Fibroblast of lung (primary cell): ENCODE measurements at regions not wholly inside any gene's neighbourhood (a gene's known extent, or its start where the extent isn't known, plus 50 kb on each side); places are given as distances from the start of the nearest gene placed in this dataset.

Experiments used
- DNase-seq, 2 donors: peaks; one replicate each; pipeline versions ENCODE4 v3.0.0 to v3.0.0-alpha.2; 2010; ENCODE audit warnings: low read depth in 2 of 2
- H2AFZ ChIP-seq: 2 replicates; pipeline ENCODE4 v1.5.1; 2012; ENCODE audit warnings: low read length, control low read depth, inconsistent platforms
- H3K27ac ChIP-seq: 2 replicates; pipeline ENCODE4 v1.5.1; 2011; ENCODE audit warnings: low read length, control low read depth; ENCODE audit not compliant: insufficient read depth
- H3K27me3 ChIP-seq: 2 replicates; pipeline ENCODE4 v1.5.1; 2011; ENCODE audit warnings: mild to moderate bottlenecking, low read length; ENCODE audit not compliant: control insufficient read depth, insufficient read depth
- H3K36me3 ChIP-seq: 2 replicates; pipeline ENCODE4 v1.5.1; 2011; ENCODE audit warnings: low read length; ENCODE audit not compliant: control insufficient read depth, insufficient read depth
- H3K4me1 ChIP-seq: 2 replicates; pipeline ENCODE4 v1.5.1; 2011; ENCODE audit warnings: low read length; ENCODE audit not compliant: control insufficient read depth, insufficient read depth; ENCODE audit errors: extremely low read depth
- H3K4me2 ChIP-seq: 2 replicates; pipeline ENCODE4 v1.5.1; 2011; ENCODE audit warnings: low read length, control low read depth; ENCODE audit not compliant: insufficient read depth; ENCODE audit errors: extremely low read depth
- H3K4me3 ChIP-seq, 4 experiments: fragments of 200-600 bp in 1 of 4; sonication (generic) in 1 of 4; replicated peaks in 1 of 4; 2 replicates each; pipeline ENCODE4 v1.5.1; 2011 to 2016; ENCODE audit warnings: low read length in 4 of 4, low read depth in 3 of 4, mild to moderate bottlenecking in 3 of 4, control low read depth in 2 of 4, inconsistent platforms in 1 of 4, mixed read lengths in 1 of 4; ENCODE audit not compliant: insufficient read depth in 1 of 4; ENCODE audit errors: control extremely low read depth in 1 of 4
- H3K79me2 ChIP-seq: 2 replicates; pipeline ENCODE4 v1.5.1; 2012; ENCODE audit warnings: mild to moderate bottlenecking, low read length, inconsistent platforms; ENCODE audit not compliant: control insufficient read depth, insufficient read depth
- H3K9ac ChIP-seq: 2 replicates; pipeline ENCODE4 v1.5.1; 2011; ENCODE audit warnings: mild to moderate bottlenecking, low read length, control low read depth; ENCODE audit not compliant: insufficient read depth
- H3K9me3 ChIP-seq: 2 replicates; pipeline ENCODE4 v1.5.1; 2012; ENCODE audit warnings: low read depth, low read length; ENCODE audit not compliant: control insufficient read depth, insufficient read depth
- H4K20me1 ChIP-seq: 2 replicates; pipeline ENCODE4 v1.5.1; 2011; ENCODE audit warnings: low read length; ENCODE audit not compliant: control insufficient read depth, insufficient read depth; ENCODE audit errors: extremely low read depth
- CTCF ChIP-seq, 2 donors: IDR thresholded peaks in 1 of 2; conservative IDR thresholded peaks in 1 of 2; 1 replicate in 1 of 2; 2 replicates in 1 of 2; pipeline ENCODE4 v1.5.1; 2011 to 2012; ENCODE audit warnings: low read length in 2 of 2, control low read depth in 1 of 2, inconsistent platforms in 1 of 2, low read depth in 1 of 2, mild to moderate bottlenecking in 1 of 2
- EZH2 ChIP-seq: IDR thresholded peaks from 2 replicates; pipeline ENCODE4 v1.5.1; 2012; ENCODE audit warnings: low read length, control low read depth, mild to moderate bottlenecking; ENCODE audit errors: missing control alignments

GRCh38 chr6:76818451-76818850 is 644.8 kb downstream of the HTR1B start:
- H3K4me1 ChIP-seq: no peaks in the 10 kb centered on the region
- no peak overlapping the region for H3K4me3 ChIP-seq
- no peak for DNase-seq
- no peak overlapping the region for H2AFZ ChIP-seq
- H3K4me2 ChIP-seq: no peak overlapping the region
- H3K9me3 ChIP-seq: no peaks in the 10 kb centered on the region
- no peaks in the 10 kb centered on the region for H3K79me2 ChIP-seq
- no peak overlapping the region for H3K27ac ChIP-seq
- no peaks in the 10 kb centered on the region for H4K20me1 ChIP-seq
- H3K36me3 ChIP-seq: no peaks in the 10 kb centered on the region
- no peak overlapping the region for H3K9ac ChIP-seq
- no peaks in the 10 kb centered on the region for H3K27me3 ChIP-seq
- TF ChIP-seq CTCF (conservative IDR thresholded peaks at IDR 0.05 in 1 of 2, IDR thresholded peaks at IDR 0.05 in 1 of 2; ENCODE audit: low read depth in 1 of 2, low read length in 2 of 2) (no peak), EZH2 (no peak)

DNA sequence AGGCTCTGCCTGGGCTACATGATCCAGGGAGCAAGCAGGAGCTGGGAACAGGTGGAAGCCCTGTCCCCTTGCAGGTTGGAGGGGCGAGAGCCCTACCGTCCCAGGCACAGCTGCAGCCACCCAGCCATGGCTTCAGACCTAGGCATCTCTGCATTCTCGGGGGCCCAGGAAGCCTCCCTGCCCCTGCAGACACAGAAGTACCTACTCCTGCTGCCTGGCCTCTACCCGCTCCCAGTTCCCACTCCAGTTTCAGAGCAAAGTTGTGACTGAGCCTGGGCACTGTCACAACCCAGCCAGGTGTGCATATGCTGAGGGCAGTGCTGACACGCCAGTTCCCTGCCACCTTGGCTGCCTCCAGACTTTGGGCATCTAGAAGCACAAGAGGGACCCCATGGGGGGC is 645.9 kb downstream of the HTR1B start:
- H3K79me2 ChIP-seq: no peaks in the 10 kb centered on the region
- no peak overlapping the region for H2AFZ ChIP-seq
- no peaks in the 10 kb centered on the region for H4K20me1 ChIP-seq
- no peak for DNase-seq
- H3K4me1 ChIP-seq: no peaks in the 10 kb centered on the region
- H3K27ac ChIP-seq: no peak overlapping the region
- H3K27me3 ChIP-seq: no peaks in the 10 kb centered on the region
- TF ChIP-seq EZH2 (no peak), CTCF (conservative IDR thresholded peaks at IDR 0.05 in 1 of 2, IDR thresholded peaks at IDR 0.05 in 1 of 2; ENCODE audit: low read depth in 1 of 2, low read length in 2 of 2) (no peak)
- H3K36me3 ChIP-seq: no peaks in the 10 kb centered on the region
- H3K9ac ChIP-seq: no peak overlapping the region
- H3K9me3 ChIP-seq: no peaks in the 10 kb centered on the region
- no peak overlapping the region for H3K4me3 ChIP-seq
- no peak overlapping the region for H3K4me2 ChIP-seq

DNA sequence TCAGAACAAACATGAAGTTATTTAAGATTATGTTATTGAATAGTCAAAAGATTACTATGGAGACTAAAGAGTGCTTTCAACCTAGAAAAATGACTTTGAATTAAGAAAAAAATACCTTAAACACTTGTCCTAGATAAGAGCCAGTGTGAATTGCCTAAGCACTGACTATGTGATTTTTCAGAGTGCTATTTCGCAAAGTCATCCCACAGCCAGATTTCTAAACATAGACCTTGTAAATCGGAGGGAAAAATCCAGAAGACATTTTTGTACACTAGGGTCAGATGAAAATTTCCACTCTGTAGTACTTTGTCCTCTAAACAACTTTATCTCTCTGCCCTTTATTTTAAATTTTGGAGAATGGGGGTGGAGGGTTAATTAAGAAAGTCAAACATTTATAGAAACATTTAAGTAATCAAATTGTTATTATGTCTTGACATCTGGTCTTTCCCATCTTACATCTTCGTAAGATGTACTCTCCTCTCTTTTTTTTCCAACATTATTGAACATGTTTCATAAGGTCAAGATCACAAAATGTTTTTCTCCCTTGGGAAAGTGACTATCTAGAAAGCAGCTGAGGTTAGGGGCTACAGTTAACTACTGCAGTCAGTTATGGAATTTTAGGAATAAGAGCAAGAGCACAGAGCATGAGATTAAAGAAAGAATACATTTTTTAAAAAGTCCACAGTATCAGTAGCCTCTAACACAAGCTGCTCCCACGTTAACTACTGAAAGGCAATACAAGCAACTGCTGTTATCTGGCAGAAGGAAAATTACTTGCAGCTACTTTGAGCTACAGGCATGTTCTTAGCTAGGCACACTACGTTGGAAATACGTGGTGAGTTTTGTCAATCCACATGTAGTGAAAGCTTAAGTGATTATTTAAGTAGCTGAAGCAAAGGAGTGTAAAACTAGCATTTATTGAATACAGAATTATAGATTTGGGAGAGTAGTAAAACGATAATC is 648.5 kb downstream of the HTR1B start:
- DNase-seq: no peak
- Histone ChIP-seq H3K4me2 (no peak overlapping the region), H4K20me1 (no peaks in the 10 kb centered on the region), H3K27me3 (no peaks in the 10 kb centered on the region), H3K9me3 (no peaks in the 10 kb centered on the region), H3K9ac (no peak overlapping the region), H3K27ac (no peak overlapping the region), H2AFZ (no peak overlapping the region), H3K4me1 (no peaks in the 10 kb centered on the region), H3K4me3 (no peak overlapping the region), H3K79me2 (no peaks in the 10 kb centered on the region), H3K36me3 (no peaks in the 10 kb centered on the region)
- TF ChIP-seq CTCF (conservative IDR thresholded peaks at IDR 0.05 in 1 of 2, IDR thresholded peaks at IDR 0.05 in 1 of 2; ENCODE audit: low read depth in 1 of 2, low read length in 2 of 2) (no peak), EZH2 (no peak)
